HG03095 (cell line): ENCODE measurements at regions not wholly inside any gene's neighbourhood (a gene's known extent, or its start where the extent isn't known, plus 50 kb on each side); places are given as distances from the start of the nearest gene placed in this dataset.

Source experiments
- ATAC-seq: cut with Tn5 transposase; IDR thresholded peaks from one replicate; pipeline ENCODE4 v1.9.1; 2021; ENCODE audit warnings: moderate library complexity; ENCODE audit not compliant: unreplicated experiment

DNA sequence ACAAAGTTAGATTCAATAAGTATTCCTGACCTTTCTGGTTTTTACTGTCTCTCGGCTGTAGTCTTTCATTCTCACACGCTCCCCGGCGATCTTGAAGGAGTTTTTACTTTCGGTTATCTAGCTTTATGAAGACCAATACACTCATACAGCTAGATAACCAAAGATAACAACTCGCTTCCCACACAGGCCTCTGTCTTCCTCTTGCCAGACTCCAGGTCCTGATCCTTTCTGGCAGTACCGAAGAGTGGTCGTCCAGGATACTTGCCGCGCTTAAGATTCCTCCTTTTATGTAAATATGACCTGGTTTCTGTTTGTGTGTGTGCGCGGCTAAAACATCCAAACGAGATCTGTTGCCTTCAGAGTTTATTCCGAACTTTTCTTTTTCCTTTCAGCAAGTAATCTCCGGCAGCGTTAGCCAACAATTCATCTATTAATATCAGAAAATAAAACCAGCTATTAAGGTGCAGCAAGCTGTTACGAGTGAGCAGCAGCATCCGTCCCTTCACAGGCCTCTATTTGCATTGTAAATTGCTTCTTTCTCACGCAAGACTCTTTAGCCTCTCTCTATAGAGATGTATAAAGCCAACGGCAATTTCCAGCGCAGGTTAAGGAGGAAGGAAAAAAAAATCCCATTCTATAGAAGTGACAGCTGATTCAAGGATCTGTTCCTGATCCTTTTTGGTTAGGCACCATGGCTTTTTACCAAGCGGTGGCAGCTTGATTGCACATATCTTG is 216.1 kb downstream of the MEF2C start:
- peak; percentile 74 for ATAC-seq

DNA sequence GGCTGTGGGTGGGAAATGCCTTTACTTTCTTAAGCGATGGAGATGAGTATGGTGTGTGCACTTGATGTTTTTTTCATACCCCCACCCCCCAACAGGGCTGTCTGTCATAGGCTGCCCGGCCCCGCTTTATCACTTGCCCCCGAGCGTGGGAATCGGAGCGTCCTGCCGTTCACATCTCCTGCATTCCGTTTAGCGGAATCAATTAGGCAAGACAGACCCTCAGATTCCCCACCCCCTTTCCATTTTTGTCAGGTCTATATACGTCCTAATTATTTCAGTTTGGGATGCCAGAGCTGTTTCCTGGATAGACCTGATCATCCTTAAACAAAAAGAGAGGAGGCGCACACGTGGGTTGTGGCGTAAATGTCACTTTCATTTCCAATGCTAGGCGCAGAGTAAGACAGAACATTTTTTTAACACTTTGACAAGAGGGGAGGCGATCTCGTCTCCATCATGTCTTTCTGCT is 217.2 kb downstream of the MEF2C start:
- ATAC-seq = no peak

DNA sequence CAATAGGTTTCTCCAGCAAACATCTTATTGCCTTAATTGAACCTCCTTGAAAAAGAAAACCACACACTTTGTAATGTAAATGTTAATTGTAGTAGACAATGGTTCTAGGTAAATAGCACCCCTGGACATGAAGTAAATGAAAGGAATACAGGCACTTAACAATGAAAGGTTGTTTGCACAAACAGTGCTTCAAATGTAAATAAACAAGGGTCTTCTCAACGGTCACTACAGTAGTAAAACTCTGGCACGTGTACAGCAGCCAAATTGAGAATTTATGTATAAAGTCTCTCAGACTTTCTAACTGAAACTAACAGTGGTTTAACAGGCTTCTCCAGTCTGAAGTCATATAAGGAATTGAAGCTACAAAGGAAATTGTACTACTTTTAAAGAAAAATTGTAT is 218.3 kb downstream of the MEF2C start:
- no peak for ATAC-seq

DNA sequence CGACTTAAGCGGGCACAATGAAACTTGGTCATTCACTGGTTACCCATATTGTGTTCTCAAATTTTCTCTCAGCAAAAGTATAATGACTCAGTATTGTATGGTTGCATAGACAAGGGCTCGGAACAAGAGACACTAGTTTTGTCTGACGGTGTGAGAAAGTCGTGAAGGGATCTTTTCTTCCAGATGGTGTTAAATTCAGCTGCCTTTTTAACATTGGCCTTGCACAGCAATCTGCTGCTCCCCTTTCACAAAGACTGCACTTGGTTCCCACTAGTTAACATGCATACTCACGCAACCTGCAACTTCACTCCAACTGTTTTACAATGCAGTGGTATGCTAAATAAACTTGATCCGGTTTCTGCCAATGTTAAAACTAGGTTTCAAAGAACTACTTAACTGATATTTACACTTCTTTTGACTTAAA is 219.2 kb downstream of the MEF2C start:
- no peak for ATAC-seq

DNA sequence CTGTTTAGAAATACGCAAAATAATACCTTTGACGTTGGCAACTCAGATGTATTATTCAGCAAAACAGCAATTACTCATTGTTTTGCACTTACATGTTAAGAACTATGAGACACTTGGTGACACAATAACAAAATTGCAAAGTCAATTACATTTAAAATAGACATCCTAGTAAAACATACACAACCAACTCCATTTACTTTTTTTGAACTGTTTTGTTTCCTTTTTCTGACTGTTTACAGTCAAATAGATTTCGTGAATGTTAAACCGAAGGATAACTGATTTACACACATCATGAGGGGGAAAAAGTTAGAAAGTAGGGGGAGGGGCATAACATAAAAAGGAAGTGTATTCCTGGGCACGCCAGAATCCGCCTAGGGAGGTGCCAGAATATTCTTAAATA is 220.1 kb downstream of the MEF2C start:
- ATAC-seq = no peak

DNA sequence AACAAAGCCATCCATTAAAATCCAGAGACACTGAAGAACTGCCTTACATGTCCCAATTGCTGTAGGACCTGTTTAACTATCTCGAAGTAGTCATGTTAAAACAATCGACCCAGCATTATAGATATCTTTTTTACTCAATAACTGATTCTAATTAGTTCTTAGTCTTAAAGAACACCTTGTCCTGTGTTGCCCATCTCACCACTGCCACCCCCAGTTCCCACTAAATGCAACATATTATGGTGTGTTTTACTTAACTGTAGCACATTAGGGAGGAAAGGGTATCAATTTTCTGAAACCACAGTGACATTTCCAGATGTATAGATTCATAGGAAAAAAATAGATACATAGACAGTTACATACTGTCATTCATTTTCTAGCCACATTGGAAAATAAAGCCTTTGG is 221.2 kb downstream of the MEF2C start:
- ATAC-seq = no peak

DNA sequence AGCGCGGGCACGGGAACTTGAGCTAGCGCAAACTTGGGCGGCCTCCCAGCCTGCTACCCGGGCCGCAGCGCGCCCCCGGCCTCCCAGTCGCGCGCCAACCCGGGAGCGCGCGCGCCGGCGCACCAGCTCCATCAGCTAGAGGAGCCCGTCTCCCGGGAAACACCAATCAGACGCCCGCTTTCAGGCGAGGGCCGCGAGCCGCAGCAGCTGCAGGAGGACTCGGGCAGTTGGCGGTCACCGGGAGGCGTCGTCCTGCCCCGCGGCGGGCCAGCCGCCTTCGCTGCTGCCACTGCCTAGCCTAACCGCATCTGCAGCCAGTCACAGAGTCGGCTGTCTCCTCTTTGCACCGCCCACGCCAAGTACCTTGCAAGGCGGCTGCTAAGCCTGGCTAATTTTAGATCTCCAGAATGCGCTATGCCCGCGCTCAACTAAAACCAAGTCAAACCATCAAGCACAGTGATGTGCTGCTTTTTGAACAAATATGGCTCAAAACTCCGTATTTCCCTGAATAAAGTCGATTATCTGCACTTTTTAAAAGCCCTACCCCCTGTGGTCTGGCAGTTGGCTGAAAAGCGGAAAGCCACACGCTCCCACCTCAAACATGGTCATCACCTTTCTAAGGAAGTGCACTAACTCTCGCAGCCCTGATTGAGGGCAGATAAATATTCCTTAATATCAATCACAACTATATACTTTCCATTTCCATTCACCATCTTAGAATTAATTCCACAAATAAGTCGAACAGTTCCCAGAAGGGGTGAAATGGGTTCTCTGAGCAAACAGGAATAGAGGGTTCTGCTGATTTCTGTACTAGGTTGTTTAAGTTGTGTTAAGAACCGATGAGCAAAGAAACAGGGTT is 221.8 kb downstream of the MEF2C start:
- peak; percentile 73 for ATAC-seq

DNA sequence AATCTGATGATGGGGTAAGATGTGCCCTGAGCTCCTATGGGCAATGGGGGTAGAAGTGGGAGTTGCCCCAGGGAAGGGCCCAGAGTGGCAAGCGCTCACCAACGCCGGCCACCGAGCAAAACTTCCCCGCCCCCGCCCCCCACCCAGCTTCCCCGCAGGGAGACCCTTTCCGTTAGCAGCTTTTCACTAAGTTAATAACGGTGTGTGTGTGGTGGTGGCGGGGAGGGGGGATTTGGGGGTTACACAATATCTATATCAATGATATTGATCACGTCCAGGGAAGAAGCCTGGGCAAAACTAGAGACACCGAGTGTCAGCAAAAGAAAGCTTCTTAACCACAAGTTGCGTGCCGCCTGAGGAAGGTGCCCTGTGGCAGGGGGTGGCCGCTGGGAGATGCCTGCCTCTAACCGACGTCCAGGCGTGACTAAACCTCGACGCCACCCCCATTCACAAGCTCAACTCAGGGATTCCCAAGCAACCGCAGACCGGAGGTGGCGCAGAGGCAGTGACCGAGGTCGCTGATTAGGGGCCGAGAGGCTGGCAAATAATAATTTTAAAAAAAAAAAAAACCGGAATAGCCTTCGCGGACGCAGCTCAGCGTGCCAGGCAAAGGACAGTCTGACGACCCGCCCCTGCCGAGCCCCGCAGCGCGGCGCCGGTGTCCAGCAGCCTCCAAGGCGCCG is 222.6 kb downstream of the MEF2C start:
- peak; percentile 17 for ATAC-seq

DNA sequence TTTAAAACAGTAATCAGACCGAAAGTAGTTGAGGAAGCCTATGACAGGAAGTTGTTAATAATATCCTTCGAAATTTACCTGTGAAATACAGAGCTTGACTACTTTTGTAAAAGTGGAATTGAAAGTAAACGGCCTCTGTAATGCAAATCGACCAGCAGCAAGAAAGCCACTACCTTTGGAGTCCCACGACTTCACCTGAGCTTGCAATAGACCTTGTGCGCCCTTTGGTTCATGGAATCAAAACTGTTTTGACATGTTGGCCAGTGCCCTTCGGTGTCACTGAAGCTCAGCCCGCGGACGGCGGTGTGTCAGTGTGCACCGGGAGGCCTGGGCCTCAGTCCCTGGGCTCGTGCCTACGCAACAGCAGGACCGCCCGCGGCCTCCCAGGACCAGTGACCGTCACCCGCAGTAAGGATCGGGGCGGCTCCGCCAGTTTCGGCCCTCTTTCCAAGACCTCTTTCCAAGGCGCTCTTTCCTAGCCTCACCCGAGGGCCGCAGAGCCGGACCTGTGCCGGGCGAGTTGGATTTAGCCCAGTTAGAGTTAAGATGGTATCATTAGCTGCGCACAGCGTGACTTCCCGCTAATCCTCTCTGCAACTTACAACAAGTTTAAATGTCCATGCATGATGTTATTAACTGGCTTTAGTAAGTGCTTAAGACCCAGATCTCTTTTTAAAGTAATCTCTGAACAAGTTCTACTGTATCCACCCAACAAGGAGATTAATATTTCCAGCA is 223.3 kb downstream of the MEF2C start:
- ATAC-seq = peak; percentile 63

DNA sequence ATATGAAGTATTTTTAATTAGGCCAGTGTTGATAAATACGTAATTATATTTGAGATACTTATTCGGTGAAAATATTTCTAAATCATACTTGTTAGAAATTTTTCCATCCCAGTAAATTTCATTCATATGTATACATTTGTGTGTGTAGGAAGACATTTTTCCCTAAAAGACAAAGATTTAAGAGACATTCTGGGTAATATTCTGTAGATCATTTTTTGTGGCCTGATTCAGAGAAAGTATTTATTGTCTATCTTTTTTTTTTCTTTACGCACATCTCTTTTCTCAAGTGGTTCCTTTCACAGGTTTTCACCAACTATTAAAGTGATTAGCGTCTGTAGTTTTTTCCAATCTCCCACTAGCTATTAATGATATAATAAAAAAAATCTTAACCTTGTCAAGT is 224.1 kb downstream of the MEF2C start:
- no peak for ATAC-seq

DNA sequence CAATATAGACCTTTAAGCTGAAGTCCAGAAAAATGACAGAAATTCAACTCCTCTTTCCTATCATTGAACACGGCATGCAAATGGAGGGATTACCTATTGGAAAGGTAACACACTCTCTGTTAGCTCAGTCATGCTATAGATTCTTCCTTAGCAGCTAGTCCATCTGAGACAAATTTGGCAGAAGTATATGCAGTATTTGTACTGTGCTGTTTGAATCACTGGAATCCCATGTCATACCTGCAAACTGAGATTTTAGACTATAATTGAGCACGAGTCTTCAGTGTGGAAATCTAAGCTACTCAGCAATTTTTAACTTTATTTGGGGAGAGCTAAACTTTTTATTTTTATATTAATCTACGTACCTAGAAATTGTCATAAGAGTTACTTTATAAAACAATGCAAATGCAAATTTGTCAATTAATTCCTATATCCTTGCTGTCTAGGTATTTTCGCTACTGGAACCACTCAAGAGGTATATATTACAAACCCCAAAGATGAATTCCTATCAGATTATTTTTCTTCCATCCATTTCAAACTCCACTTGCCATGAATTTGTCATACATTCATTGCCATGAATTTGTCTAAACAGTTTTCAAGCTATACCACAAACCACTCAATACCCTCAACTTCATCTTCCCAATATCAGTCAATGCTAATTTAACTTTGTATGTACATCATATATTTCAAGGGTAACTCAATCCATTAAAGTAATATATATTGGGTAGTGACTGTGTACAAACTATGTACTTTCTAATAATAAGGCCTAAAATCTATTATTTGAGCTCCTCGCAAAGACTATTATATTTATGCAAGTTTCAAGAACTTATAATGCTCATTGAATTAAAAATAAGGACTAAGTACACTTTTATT is 224.8 kb downstream of the MEF2C start:
- no peak for ATAC-seq

DNA sequence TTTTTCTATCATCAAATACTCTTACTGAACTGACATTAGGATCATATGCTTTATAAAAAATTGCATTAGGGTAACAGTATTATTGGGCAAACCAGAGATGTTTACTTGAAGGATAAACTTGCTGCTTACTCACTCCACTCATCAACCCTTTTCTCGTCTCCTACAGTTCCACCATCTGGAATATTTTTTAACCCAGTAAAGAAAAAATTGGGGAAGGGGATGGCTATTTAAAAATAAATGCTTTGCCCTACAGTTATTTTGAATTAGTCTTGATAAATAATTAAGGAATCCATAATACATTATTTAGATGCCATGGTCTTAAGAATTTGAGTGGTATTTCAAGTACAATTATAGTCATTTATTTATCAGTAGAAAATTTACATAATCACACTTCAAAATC is 225.8 kb downstream of the MEF2C start:
- ATAC-seq = no peak

DNA sequence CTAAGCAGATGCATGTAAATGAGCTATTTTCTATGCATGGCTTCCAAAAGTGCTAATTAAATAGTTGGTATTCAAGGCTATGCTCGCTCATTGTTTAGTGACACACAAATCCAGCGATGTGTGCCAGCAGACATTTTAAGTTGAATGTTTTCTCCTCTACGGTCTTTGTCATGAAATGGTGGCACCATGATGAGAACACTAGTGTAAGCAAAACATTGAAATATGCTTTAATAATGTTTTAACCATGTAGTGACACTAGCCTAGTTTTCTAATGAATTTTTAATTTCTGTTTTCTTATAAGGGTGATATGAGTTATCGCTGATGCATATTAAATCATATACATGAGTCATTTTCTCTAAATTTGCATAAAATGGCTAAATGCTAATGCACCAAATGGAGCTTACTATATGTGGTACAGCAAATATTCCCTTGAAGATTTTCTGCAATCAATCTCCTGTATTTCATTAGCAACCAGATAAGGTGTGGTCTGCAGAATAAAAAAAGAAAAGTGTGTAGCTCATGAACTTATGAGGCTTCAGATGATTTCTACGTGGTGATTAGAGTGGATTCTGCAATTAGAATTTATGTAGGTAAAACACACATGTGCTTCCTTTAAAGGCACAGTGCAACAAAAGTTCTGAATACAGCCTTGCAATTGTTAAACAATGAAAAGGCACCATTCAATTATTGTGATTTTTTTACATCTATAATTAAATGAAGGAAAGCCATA is 226.6 kb downstream of the MEF2C start:
- no peak for ATAC-seq

DNA sequence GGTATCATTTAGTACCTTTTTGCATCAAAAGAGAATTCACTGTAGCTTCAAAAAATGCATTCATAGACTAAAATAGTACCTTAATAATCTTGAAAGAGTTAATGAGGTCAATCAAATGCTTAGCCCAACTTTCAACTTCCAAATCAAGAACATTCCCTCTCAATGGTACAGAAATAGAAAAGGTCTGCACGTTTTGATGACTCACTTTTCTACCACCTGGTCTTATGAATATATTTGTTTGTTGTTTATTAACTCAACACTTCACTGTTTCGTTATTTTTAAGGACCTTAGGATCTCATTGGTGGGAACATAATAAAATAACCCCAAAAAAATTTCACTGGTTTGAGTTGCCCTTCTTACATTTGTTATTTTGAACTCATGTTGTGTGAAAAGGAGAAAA is 229.5 kb downstream of the MEF2C start:
- ATAC-seq = no peak

DNA sequence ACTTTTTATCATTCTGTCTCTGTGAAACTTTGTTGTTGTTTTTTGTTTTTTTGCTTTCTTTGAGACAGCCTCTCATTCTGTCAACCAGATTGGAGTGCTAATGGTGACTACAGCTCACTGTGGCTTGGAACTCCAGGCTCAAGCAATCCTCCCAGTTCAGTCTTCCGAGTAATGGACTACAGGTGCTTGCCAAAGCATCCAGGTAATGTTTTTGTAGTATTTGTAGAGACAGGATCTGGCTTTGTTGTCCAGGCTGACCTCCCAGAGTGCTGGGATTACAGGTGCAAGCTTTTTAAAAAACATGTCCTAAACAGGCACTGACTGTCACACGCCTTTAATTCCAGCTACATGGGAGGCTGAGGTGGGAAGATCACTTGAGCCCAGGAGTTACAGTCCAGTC is 235.1 kb downstream of the MEF2C start:
- no peak for ATAC-seq

DNA sequence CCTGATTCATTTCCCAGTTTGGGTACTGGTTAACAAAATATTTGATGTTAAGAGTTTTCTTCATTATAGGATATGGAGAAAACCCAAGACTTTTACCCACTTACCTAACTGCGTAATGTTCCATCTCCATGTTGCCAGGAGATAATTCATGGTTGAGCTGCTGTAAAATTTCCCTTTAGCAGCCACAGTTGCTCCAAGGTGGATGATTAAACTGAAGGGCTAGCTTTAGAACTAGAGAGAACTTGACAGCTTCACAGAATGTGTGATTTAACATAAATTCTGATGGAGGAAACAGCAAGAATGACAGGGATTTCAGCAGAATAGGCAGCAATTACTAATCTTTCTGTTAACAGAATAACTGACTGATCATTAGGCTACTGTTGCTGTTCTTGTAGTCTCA is 236.1 kb downstream of the MEF2C start:
- no peak for ATAC-seq

DNA sequence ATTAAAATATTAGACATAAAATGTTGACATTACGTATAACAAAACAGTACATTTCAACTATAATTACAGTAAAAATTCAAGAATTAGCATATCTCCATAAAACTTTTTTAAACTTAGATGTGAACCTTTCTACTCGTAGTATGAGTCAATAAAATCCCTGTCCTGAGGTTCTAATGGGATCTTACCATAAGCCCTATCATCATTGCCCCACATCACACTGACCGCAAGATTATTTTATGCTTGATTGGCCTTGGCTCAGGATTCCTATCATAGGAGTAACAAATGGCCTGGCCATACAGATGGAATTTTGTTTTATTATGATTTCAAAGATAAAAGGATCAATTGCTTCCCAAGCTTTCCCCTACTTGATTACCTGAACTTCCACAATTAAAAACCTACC is 238.3 kb downstream of the MEF2C start:
- ATAC-seq = no peak

DNA sequence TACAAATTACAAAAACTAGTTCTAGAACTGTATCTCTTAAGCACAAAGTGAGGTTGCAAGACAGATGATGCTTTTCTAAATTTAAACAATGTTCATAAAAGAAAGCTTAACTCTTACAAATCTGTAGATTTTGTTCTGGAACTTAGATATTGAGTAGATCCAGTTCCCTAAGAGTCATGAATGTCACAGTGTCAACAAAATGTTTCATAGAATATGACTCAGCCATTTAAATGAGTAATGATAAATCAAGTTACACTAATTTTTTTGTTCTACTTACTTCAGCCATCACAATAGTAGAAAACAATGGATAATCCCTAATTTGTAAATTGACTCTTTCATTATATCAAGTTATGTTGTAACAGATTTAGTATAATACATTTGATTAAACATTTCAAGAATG is 239.7 kb downstream of the MEF2C start:
- ATAC-seq = no peak

DNA sequence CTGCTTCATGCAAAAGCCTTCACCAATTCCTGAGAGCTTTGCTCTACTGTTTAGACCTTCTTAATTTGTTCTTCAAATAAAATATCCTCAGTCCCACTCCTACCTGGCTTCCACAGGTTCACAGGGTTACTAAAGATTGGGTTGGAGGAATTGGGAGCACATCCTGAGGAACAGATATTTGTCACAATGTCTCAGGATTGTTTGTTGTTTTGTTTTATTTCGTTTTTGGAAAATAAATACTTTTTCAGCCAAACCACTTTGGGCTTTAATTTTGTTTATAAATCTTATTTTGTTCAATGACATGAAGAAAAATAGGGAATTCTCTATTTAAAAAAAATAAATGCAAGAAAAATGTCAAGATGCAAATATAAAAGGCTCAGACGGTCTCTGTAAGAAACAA is 249.0 kb downstream of the MEF2C start:
- ATAC-seq = no peak
